Caco-2 (cell line): ENCODE measurements at regions not wholly inside any gene's neighbourhood (a gene's known extent, or its start where the extent isn't known, plus 50 kb on each side); places are given as distances from the start of the nearest gene placed in this dataset.

Source experiments
- BruUV-seq: library from RNA; stranded (reverse); fragments of 400-500 nt; replicated peaks from 2 replicates; lab custom pipeline; 2021; lab: Mats Ljungman, UMichigan
- CTCF ChIA-PET: fragments of 300-600 bp; sonication (Branson Sonifier 250); formaldehyde crosslinking; loops from one replicate; lab custom pipeline; 2022; ENCODE audit warnings: antibody characterized with exemption; lab: Charles Lee
- POLR2A ChIA-PET: fragments of 300-600 bp; sonication (Branson Sonifier 250); formaldehyde crosslinking; loops from one replicate; lab custom pipeline; 2022; ENCODE audit warnings: antibody characterized with exemption; lab: Charles Lee
- DNase-seq, 2 experiments: peaks; one replicate each; pipeline versions ENCODE4 v3.0.0 to v3.0.0-alpha.2; 2020 to 2022
- H3K27me3 ChIP-seq: replicated peaks from 2 replicates; pipeline ENCODE4 v1.6.0; 2011; ENCODE audit warnings: low read length; ENCODE audit not compliant: control insufficient read depth, insufficient read depth
- H3K36me3 ChIP-seq: 2 replicates; pipeline ENCODE4 v1.5.1; 2011; ENCODE audit warnings: low read length; ENCODE audit not compliant: control insufficient read depth, insufficient read depth
- H3K4me1 ChIP-seq: fragments of 250-450 bp; sonication (Bioruptor Pico); 2 replicates; pipeline ENCODE4 v1.5.1; 2020; ENCODE audit warnings: mild to moderate bottlenecking
- H3K4me3 ChIP-seq: 2 replicates; pipeline ENCODE4 v1.5.1; 2011; ENCODE audit warnings: low read depth, mild to moderate bottlenecking, control low read depth, low read length
- H3K9me3 ChIP-seq: fragments of 250-450 bp; sonication (Bioruptor Pico); 2 replicates; pipeline ENCODE4 v1.5.1; 2020; ENCODE audit warnings: mild to moderate bottlenecking, moderate library complexity
- H3K27ac Mint-ChIP-seq: one replicate; pipeline ENCODE4 v1.8.0; 2022; ENCODE audit warnings: mixed read lengths; ENCODE audit not compliant: unreplicated experiment
- H3K27me3 Mint-ChIP-seq: one replicate; pipeline ENCODE4 v1.8.0; 2022; ENCODE audit warnings: mixed read lengths; ENCODE audit not compliant: insufficient read depth, unreplicated experiment
- H3K36me3 Mint-ChIP-seq: one replicate; pipeline ENCODE4 v1.8.0; 2022; ENCODE audit warnings: mild to moderate bottlenecking, mixed read lengths; ENCODE audit not compliant: insufficient read depth, unreplicated experiment
- H3K4me1 Mint-ChIP-seq: one replicate; pipeline ENCODE4 v1.8.0; 2022; ENCODE audit warnings: low read depth, mixed read lengths; ENCODE audit not compliant: unreplicated experiment
- H3K4me3 Mint-ChIP-seq: one replicate; pipeline ENCODE4 v1.8.0; 2022; ENCODE audit warnings: mild to moderate bottlenecking, moderate library complexity, mixed read lengths; ENCODE audit not compliant: unreplicated experiment
- H3K9me3 Mint-ChIP-seq: one replicate; pipeline ENCODE4 v1.8.0; 2022; ENCODE audit warnings: mixed read lengths; ENCODE audit not compliant: unreplicated experiment
- CTCF ChIP-seq, 2 experiments: fragments of 200-600 bp in 1 of 2; IDR thresholded peaks; 1 replicate in 1 of 2; 2 replicates in 1 of 2; pipeline versions ENCODE4 v1.5.1 to v1.8.0; 2011 to 2022; ENCODE audit warnings: antibody characterized with exemption in 1 of 2, control low read depth in 1 of 2, inconsistent platforms in 1 of 2, low read depth in 1 of 2, low read length in 1 of 2, mild to moderate bottlenecking in 1 of 2, moderate library complexity in 1 of 2; ENCODE audit not compliant: insufficient read depth in 1 of 2, severe bottlenecking in 1 of 2, unreplicated experiment in 1 of 2
- intact Hi-C: fragments of 100-400 bp; cut with micrococcal nuclease; formaldehyde crosslinking; loops from one replicate; pipeline ENCODE4 v1.10.0; 2022; ENCODE audit not compliant: unreplicated experiment

- Mint-ChIP-seq H3K9me3 (no peaks in the 10 kb centered on the region), H3K27ac (no peak overlapping the region), H3K4me1 (no peaks in the 10 kb centered on the region), H3K36me3 (no peaks in the 10 kb centered on the region), H3K4me3 (no peak overlapping the region), H3K27me3 (peaks cover 10% of the 10 kb centered on the region)
- BruUV-seq = no TSS peak
- Histone ChIP-seq H3K4me1 (no peaks in the 10 kb centered on the region), H3K36me3 (no peaks in the 10 kb centered on the region), H3K9me3 (no peaks in the 10 kb centered on the region), H3K27me3 (no peaks in the 10 kb centered on the region; the same call in 1 of the 2 replicates), H3K4me3 (no peak overlapping the region)
- ChIA-PET POLR2A (no interaction called here), CTCF (no interaction called here)
- DNase-seq = no peak
- no peak for TF ChIP-seq CTCF (IDR thresholded peaks at IDR 0.05; ENCODE audit: insufficient read depth in 1 of 2, low read depth in 1 of 2, low read length in 1 of 2, severe bottlenecking in 1 of 2, unreplicated experiment in 1 of 2)
- intact Hi-C loops = no loop called here
Observed at GRCh38 chr13:83634601-83635000, 247.7 kb downstream of the SLITRK1 start.

GRCh38 chr13:83633746-83634145 lies 248.5 kb downstream of the SLITRK1 start:
- no TSS peak for BruUV-seq
- intact Hi-C loops = no loop called here

GRCh38 chr13:83622422-83622784 lies 259.9 kb downstream of the SLITRK1 start:
- no peak for DNase-seq
- TF ChIP-seq CTCF (IDR thresholded peaks at IDR 0.05; ENCODE audit: insufficient read depth in 1 of 2, low read depth in 1 of 2, low read length in 1 of 2, severe bottlenecking in 1 of 2, unreplicated experiment in 1 of 2) = no peak
- H3K27ac Mint-ChIP-seq = no peak overlapping the region
- no peaks in the 10 kb centered on the region for H3K36me3 Mint-ChIP-seq
- ChIA-PET POLR2A (no interaction called here), CTCF (no interaction called here)
- BruUV-seq = no TSS peak
- no peaks in the 10 kb centered on the region for H3K27me3 ChIP-seq
- no peaks in the 10 kb centered on the region for H3K27me3 Mint-ChIP-seq
- no peaks in the 10 kb centered on the region for H3K4me1 Mint-ChIP-seq
- no peak overlapping the region for H3K4me3 ChIP-seq
- no peak overlapping the region for H3K4me3 Mint-ChIP-seq
- no peaks in the 10 kb centered on the region for H3K4me1 ChIP-seq
- H3K36me3 ChIP-seq = no peaks in the 10 kb centered on the region
- intact Hi-C loops = no loop called here
- no peaks in the 10 kb centered on the region; the same call in 1 of the 2 replicates for H3K9me3 ChIP-seq
- no peaks in the 10 kb centered on the region for H3K9me3 Mint-ChIP-seq

More at GRCh38 chr13:83633746-83634145, 248.5 kb downstream of the SLITRK1 start:
- Mint-ChIP-seq H3K4me3 (no peak overlapping the region), H3K4me1 (no peaks in the 10 kb centered on the region), H3K9me3 (no peaks in the 10 kb centered on the region), H3K27ac (no peak overlapping the region), H3K27me3 (peaks cover 8% of the 10 kb centered on the region), H3K36me3 (no peaks in the 10 kb centered on the region)
- ChIA-PET POLR2A (no interaction called here), CTCF (no interaction called here)
- no peaks in the 10 kb centered on the region for H3K9me3 ChIP-seq
- no peak overlapping the region for H3K4me3 ChIP-seq
- no peaks in the 10 kb centered on the region for H3K36me3 ChIP-seq
- H3K27me3 ChIP-seq = no peaks in the 10 kb centered on the region; the same call in 1 of the 2 replicates
- no peak for DNase-seq
- TF ChIP-seq CTCF (IDR thresholded peaks at IDR 0.05; ENCODE audit: insufficient read depth in 1 of 2, low read depth in 1 of 2, low read length in 1 of 2, severe bottlenecking in 1 of 2, unreplicated experiment in 1 of 2) = no peak
- H3K4me1 ChIP-seq = no peaks in the 10 kb centered on the region
